ENCODE measurements at regions not wholly inside any gene's neighbourhood (a gene's known extent, or its start where the extent isn't known, plus 50 kb on each side); places are given as distances from the start of the nearest gene placed in this dataset.

- no peak for DNase-seq
These were observed 202.3 kb downstream of the KIF21A start for GRCh38 chr12:39240587-39240986.

GRCh38 chr12:39239490-39240486, 203.1 kb downstream of the KIF21A start:
- DNase-seq: no peak

GRCh38 chr12:39237004-39237403, 205.9 kb downstream of the KIF21A start:
- no peak for DNase-seq

- no peak for DNase-seq
These were observed 206.7 kb downstream of the KIF21A start for GRCh38 chr12:39235990-39236767.

- no peak for DNase-seq
These were observed 212.8 kb downstream of the KIF21A start for GRCh38 chr12:39230086-39230485.

GRCh38 chr12:39227218-39227617, 215.7 kb downstream of the KIF21A start:
- DNase-seq: no peak

- DNase-seq: no peak
These were observed 217.9 kb downstream of the KIF21A start for GRCh38 chr12:39224971-39225370.

- no peak for DNase-seq
These were observed 237.0 kb downstream of the KIF21A start for GRCh38 chr12:39205969-39206368.

GRCh38 chr12:39199351-39199750, 243.6 kb downstream of the KIF21A start:
- no peak for DNase-seq

GRCh38 chr12:39188689-39189088, 254.2 kb downstream of the KIF21A start:
- DNase-seq: no peak

- DNase-seq: no peak
These were observed 256.2 kb downstream of the KIF21A start for GRCh38 chr12:39186744-39187143.

- DNase-seq: no peak
These were observed 264.1 kb downstream of the KIF21A start for GRCh38 chr12:39178837-39179236.

- peak; percentile 67 to 85 (median 83) for DNase-seq
These were observed 266.6 kb downstream of the KIF21A start for GRCh38 chr12:39176356-39176755.

- peak; percentile 15 to 62 (median 54) for DNase-seq
These were observed 268.3 kb upstream of the CPNE8 start for GRCh38 chr12:39173726-39174125.

GRCh38 chr12:39165338-39165737, 259.9 kb upstream of the CPNE8 start:
- no peak for DNase-seq

- peak in 1 of 3 donors; percentile 12 for DNase-seq
These were observed 256.2 kb upstream of the CPNE8 start for GRCh38 chr12:39161465-39162085.

GRCh38 chr12:39157696-39158342, 252.4 kb upstream of the CPNE8 start:
- no peak for DNase-seq

- peak; percentile 9 to 80 (median 20) for DNase-seq
These were observed 240.0 kb upstream of the CPNE8 start for GRCh38 chr12:39145175-39145999.

- peak in 2 of 3 donors; percentile 2 to 22 for DNase-seq
These were observed 239.2 kb upstream of the CPNE8 start for GRCh38 chr12:39144613-39145061.

GRCh38 chr12:39138268-39138667, 232.9 kb upstream of the CPNE8 start:
- DNase-seq: no peak

- DNase-seq: no peak
These were observed 222.0 kb upstream of the CPNE8 start for GRCh38 chr12:39127401-39127800.

Measured in muscle of back (tissue), 3 donors.